ENCODE measurements at regions not wholly inside any gene's neighbourhood (a gene's known extent, or its start where the extent isn't known, plus 50 kb on each side); places are given as distances from the start of the nearest gene placed in this dataset.

DNA sequence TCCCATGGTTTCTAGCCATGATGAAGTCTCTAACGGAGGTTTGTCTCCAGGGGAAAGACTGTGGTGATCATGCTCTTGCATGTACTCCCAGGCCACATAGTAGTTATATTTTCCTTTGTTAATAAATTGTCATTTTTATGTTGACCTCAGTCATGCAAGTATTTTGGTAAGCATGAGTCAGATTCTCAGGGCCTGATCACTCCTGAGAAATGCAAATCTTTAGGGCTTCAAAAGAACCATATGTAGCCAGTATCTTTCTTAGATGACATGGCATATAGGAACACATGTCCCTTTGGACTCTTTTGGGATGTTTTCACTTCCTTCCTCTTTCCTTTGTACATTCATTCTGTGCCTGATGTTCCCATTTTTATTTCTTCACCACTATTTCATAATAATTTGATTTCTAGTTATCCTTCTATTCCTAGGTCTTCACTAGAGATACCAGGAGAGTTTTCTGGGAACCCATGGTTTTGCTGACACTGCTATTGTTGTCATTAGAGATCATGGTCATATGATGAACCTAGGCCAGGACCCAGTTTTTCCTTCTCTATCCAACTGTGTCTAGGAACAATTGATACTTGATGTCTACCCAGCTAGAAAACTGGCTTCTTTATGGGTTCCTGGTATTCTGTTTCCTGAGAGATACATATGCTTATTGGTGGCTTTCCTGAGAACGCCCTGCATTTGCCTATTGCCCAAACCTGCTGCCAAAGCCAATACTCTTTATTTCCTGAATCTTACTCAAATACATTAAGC is 248.1 kb upstream of the NREP start:
- H2AFZ ChIP-seq (ENCODE audit: low read length): no peak overlapping the region
- no peaks in the 10 kb centered on the region for H4K20me1 ChIP-seq (ENCODE audit: insufficient read depth, low read length)
- H3K79me2 ChIP-seq (ENCODE audit: insufficient read depth, low read length): no peaks in the 10 kb centered on the region
- H3K27me3 ChIP-seq (ENCODE audit: insufficient read depth, low read length): no peaks in the 10 kb centered on the region
- H3K4me3 ChIP-seq (ENCODE audit: insufficient read depth, low read length): no peak overlapping the region
- no peaks in the 10 kb centered on the region for H3K36me3 ChIP-seq (ENCODE audit: insufficient read depth, low read length)
- no peak for DNase-seq (ENCODE audit: insufficient read length, low spot score, missing footprints)
- peak overlapping the region; percentile 45 for H3K4me2 ChIP-seq (ENCODE audit: insufficient read depth, low read length)
- TF ChIP-seq, protein P1, sequence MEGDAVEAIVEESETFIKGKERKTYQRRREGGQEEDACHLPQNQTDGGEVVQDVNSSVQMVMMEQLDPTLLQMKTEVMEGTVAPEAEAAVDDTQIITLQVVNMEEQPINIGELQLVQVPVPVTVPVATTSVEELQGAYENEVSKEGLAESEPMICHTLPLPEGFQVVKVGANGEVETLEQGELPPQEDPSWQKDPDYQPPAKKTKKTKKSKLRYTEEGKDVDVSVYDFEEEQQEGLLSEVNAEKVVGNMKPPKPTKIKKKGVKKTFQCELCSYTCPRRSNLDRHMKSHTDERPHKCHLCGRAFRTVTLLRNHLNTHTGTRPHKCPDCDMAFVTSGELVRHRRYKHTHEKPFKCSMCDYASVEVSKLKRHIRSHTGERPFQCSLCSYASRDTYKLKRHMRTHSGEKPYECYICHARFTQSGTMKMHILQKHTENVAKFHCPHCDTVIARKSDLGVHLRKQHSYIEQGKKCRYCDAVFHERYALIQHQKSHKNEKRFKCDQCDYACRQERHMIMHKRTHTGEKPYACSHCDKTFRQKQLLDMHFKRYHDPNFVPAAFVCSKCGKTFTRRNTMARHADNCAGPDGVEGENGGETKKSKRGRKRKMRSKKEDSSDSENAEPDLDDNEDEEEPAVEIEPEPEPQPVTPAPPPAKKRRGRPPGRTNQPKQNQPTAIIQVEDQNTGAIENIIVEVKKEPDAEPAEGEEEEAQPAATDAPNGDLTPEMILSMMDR (IDR thresholded peaks at IDR 0.05; ENCODE audit: extremely low read depth, low read depth, low read length): no peak
- no peaks in the 10 kb centered on the region for H3K9me3 ChIP-seq (ENCODE audit: low read depth, low read length)
- H3K27ac ChIP-seq (ENCODE audit: low read depth, low read length): peak overlapping the region; percentile 99
- H3K4me1 ChIP-seq (ENCODE audit: insufficient read depth, low read length): peaks cover 44% of the 10 kb centered on the region

DNA sequence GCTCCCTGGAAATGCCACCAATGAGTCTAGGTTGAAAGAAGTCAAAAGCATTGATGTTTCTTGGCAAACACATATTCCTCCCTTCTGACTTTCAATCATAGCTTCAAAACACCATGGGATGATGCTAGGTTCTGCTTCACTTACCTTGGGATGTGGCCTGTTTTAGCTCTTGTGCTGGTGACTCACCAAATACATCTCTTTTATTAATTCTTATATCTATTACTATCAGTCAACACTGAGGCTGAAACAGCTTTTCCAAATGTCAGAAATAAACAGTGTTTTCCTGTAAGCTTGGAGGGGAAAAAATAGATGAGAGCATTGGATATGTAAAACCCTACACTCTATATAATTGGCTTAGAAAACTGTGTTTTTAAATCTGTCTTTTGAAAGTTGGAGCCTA is 245.4 kb upstream of the NREP start:
- TF ChIP-seq, protein P1 (IDR thresholded peaks at IDR 0.05; ENCODE audit: extremely low read depth, low read depth, low read length): no peak
- peak overlapping the region; percentile 12 for H3K27ac ChIP-seq (ENCODE audit: low read depth, low read length)
- H3K9me3 ChIP-seq (ENCODE audit: low read depth, low read length): no peaks in the 10 kb centered on the region
- peaks cover 68% of the 10 kb centered on the region for H3K4me1 ChIP-seq (ENCODE audit: insufficient read depth, low read length)
- H3K79me2 ChIP-seq (ENCODE audit: insufficient read depth, low read length): no peaks in the 10 kb centered on the region
- H2AFZ ChIP-seq (ENCODE audit: low read length): no peak overlapping the region
- no peaks in the 10 kb centered on the region for H3K27me3 ChIP-seq (ENCODE audit: insufficient read depth, low read length)
- H4K20me1 ChIP-seq (ENCODE audit: insufficient read depth, low read length): no peaks in the 10 kb centered on the region
- H3K36me3 ChIP-seq (ENCODE audit: insufficient read depth, low read length): no peaks in the 10 kb centered on the region
- no peak overlapping the region for H3K4me2 ChIP-seq (ENCODE audit: insufficient read depth, low read length)
- no peak for DNase-seq (ENCODE audit: insufficient read length, low spot score, missing footprints)
- no peak overlapping the region for H3K4me3 ChIP-seq (ENCODE audit: insufficient read depth, low read length)

DNA sequence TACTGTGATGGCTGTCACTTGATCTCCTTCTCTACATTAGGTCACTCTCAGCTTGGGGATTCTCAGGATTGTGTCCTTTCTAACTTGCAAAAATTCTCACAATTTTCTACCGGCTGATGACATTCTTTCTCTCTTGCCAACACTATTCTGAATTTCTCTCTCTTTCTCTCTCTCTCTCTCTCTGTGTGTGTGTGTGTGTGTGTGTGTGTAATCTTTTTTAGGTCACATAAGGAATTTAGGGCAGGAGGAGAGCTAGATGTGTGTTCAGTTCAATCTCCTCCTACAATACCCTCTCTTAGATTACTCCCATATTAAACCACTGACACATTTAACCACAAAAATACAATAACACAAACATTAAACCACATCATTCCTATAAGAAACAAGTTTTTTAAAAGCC is 242.3 kb upstream of the NREP start:
- Histone ChIP-seq H3K27me3 (ENCODE audit: insufficient read depth, low read length) (no peaks in the 10 kb centered on the region), H3K9me3 (ENCODE audit: low read depth, low read length) (no peaks in the 10 kb centered on the region), H3K4me2 (ENCODE audit: insufficient read depth, low read length) (no peak overlapping the region), H4K20me1 (ENCODE audit: insufficient read depth, low read length) (no peaks in the 10 kb centered on the region), H3K4me3 (ENCODE audit: insufficient read depth, low read length) (no peak overlapping the region), H2AFZ (ENCODE audit: low read length) (no peak overlapping the region), H3K27ac (ENCODE audit: low read depth, low read length) (peak overlapping the region; percentile 91), H3K79me2 (ENCODE audit: insufficient read depth, low read length) (no peaks in the 10 kb centered on the region), H3K4me1 (ENCODE audit: insufficient read depth, low read length) (peaks cover 48% of the 10 kb centered on the region), H3K36me3 (ENCODE audit: insufficient read depth, low read length) (no peaks in the 10 kb centered on the region)
- no peak for DNase-seq (ENCODE audit: insufficient read length, low spot score, missing footprints)
- TF ChIP-seq, protein P1 (IDR thresholded peaks at IDR 0.05; ENCODE audit: extremely low read depth, low read depth, low read length): no peak

DNA sequence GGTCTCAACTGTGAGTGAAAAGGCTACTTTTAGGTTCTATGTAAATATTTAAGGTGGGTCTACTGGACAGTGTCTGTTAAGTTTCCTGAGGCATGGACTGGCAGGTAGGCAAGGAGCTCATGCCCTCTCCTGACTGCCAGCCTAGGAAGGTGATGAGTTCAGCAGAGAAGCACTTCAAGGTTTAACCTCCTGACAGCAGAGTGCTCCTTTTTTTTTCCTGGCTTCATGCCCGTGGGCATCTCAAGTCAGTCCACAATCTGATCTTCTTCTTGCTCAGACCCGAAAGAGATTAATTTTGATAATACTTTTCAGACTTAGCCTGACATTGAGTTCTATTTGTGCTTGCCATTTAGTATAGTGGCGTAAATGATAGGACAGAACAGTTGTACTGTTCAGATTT is 241.9 kb upstream of the NREP start:
- H3K27me3 ChIP-seq (ENCODE audit: insufficient read depth, low read length): no peaks in the 10 kb centered on the region
- H3K9me3 ChIP-seq (ENCODE audit: low read depth, low read length): no peaks in the 10 kb centered on the region
- H4K20me1 ChIP-seq (ENCODE audit: insufficient read depth, low read length): no peaks in the 10 kb centered on the region
- H3K4me3 ChIP-seq (ENCODE audit: insufficient read depth, low read length): no peak overlapping the region
- peaks cover 44% of the 10 kb centered on the region for H3K4me1 ChIP-seq (ENCODE audit: insufficient read depth, low read length)
- no peaks in the 10 kb centered on the region for H3K79me2 ChIP-seq (ENCODE audit: insufficient read depth, low read length)
- no peak overlapping the region for H2AFZ ChIP-seq (ENCODE audit: low read length)
- TF ChIP-seq, protein P1 (IDR thresholded peaks at IDR 0.05; ENCODE audit: extremely low read depth, low read depth, low read length): no peak
- no peak overlapping the region for H3K4me2 ChIP-seq (ENCODE audit: insufficient read depth, low read length)
- no peaks in the 10 kb centered on the region for H3K36me3 ChIP-seq (ENCODE audit: insufficient read depth, low read length)
- peak overlapping the region; percentile 91 for H3K27ac ChIP-seq (ENCODE audit: low read depth, low read length)
- no peak for DNase-seq (ENCODE audit: insufficient read length, low spot score, missing footprints)
